ENCODE measurements at regions not wholly inside any gene's neighbourhood (a gene's known extent, or its start where the extent isn't known, plus 50 kb on each side); places are given as distances from the start of the nearest gene placed in this dataset.

GRCh38 chr18:1891641-1892040 lies 679.7 kb downstream of the METTL4 start:
- in situ Hi-C loops (cut with MboI; ENCODE audit: low sequenced_read_pairs) = no loop called here
- DNase-seq (ENCODE audit: low spot score in 2 of 2) = no peak

GRCh38 chr18:1892191-1892590 lies 679.1 kb downstream of the METTL4 start:
- H3K27me3 ChIP-seq (ENCODE audit: low read depth) = no peaks in the 10 kb centered on the region
- in situ Hi-C loops (cut with MboI; ENCODE audit: low sequenced_read_pairs) = no loop called here
- H3K36me3 ChIP-seq (replicated peaks) = no peaks in the 10 kb centered on the region
- H3K9me3 ChIP-seq = no peaks in the 10 kb centered on the region
- H3K4me3 ChIP-seq = no peak overlapping the region
- no peaks in the 10 kb centered on the region for H3K4me1 ChIP-seq
- no peak for DNase-seq (ENCODE audit: low spot score in 2 of 2)

More at GRCh38 chr18:1891641-1892040, 679.7 kb downstream of the METTL4 start:
- Histone ChIP-seq H3K4me3 (no peak overlapping the region), H3K36me3 (replicated peaks) (no peaks in the 10 kb centered on the region), H3K9me3 (no peaks in the 10 kb centered on the region), H3K4me1 (no peaks in the 10 kb centered on the region), H3K27me3 (ENCODE audit: low read depth) (no peaks in the 10 kb centered on the region)

GRCh38 chr18:1895456-1896185 lies 675.7 kb downstream of the METTL4 start:
- in situ Hi-C loops (cut with MboI; ENCODE audit: low sequenced_read_pairs) = no loop called here
- H3K4me1 ChIP-seq = no peaks in the 10 kb centered on the region
- no peak overlapping the region for H3K4me3 ChIP-seq
- no peaks in the 10 kb centered on the region for H3K27me3 ChIP-seq (ENCODE audit: low read depth)
- no peaks in the 10 kb centered on the region for H3K9me3 ChIP-seq
- H3K36me3 ChIP-seq (replicated peaks) = no peaks in the 10 kb centered on the region
- DNase-seq (ENCODE audit: low spot score in 2 of 2) = no peak

GRCh38 chr18:1906421-1906820 lies 664.9 kb downstream of the METTL4 start:
- H3K4me1 ChIP-seq = no peaks in the 10 kb centered on the region
- H3K4me3 ChIP-seq = no peak overlapping the region
- no peaks in the 10 kb centered on the region for H3K9me3 ChIP-seq
- no peaks in the 10 kb centered on the region for H3K36me3 ChIP-seq (replicated peaks)
- H3K27me3 ChIP-seq (ENCODE audit: low read depth) = no peaks in the 10 kb centered on the region
- in situ Hi-C loops (cut with MboI; ENCODE audit: low sequenced_read_pairs) = no loop called here
- no peak for DNase-seq (ENCODE audit: low spot score in 2 of 2)

GRCh38 chr18:1907470-1908206 lies 663.7 kb downstream of the METTL4 start:
- no peak for DNase-seq (ENCODE audit: low spot score in 2 of 2)
- Histone ChIP-seq H3K36me3 (replicated peaks) (no peaks in the 10 kb centered on the region), H3K4me3 (no peak overlapping the region), H3K4me1 (no peaks in the 10 kb centered on the region), H3K9me3 (no peaks in the 10 kb centered on the region), H3K27me3 (ENCODE audit: low read depth) (no peaks in the 10 kb centered on the region)
- in situ Hi-C loops (cut with MboI; ENCODE audit: low sequenced_read_pairs) = no loop called here

GRCh38 chr18:1914489-1914888 lies 656.8 kb downstream of the METTL4 start:
- peak in 1 of 2 experiments; percentile 40 for DNase-seq (ENCODE audit: low spot score in 2 of 2)
- Histone ChIP-seq H3K9me3 (peaks cover 7% of the 10 kb centered on the region), H3K27me3 (ENCODE audit: low read depth) (no peaks in the 10 kb centered on the region), H3K36me3 (replicated peaks) (no peaks in the 10 kb centered on the region), H3K4me3 (no peak overlapping the region), H3K4me1 (peaks cover 3% of the 10 kb centered on the region; the same call in 1 of the 2 replicates)
- in situ Hi-C loops (cut with MboI; ENCODE audit: low sequenced_read_pairs) = no loop called here

- Histone ChIP-seq H3K4me3 (no peak overlapping the region), H3K27me3 (ENCODE audit: low read depth) (no peaks in the 10 kb centered on the region), H3K9me3 (peaks cover 7% of the 10 kb centered on the region), H3K4me1 (peaks cover 3% of the 10 kb centered on the region; the same call in 1 of the 2 replicates), H3K36me3 (replicated peaks) (no peaks in the 10 kb centered on the region)
- no peak for DNase-seq (ENCODE audit: low spot score in 2 of 2)
- in situ Hi-C loops (cut with MboI; ENCODE audit: low sequenced_read_pairs) = no loop called here
These were observed 654.3 kb downstream of the METTL4 start for GRCh38 chr18:1916869-1917523.

- peaks cover 7% of the 10 kb centered on the region for H3K9me3 ChIP-seq
- H3K4me3 ChIP-seq = no peak overlapping the region
- in situ Hi-C loops (cut with MboI; ENCODE audit: low sequenced_read_pairs) = no loop called here
- no peaks in the 10 kb centered on the region for H3K27me3 ChIP-seq (ENCODE audit: low read depth)
- H3K4me1 ChIP-seq = peaks cover 3% of the 10 kb centered on the region; the same call in 1 of the 2 replicates
- DNase-seq (ENCODE audit: low spot score in 2 of 2) = no peak
- no peaks in the 10 kb centered on the region for H3K36me3 ChIP-seq (replicated peaks)
These were observed 653.7 kb downstream of the METTL4 start for GRCh38 chr18:1917569-1917968.

GRCh38 chr18:1922066-1922465 lies 649.2 kb downstream of the METTL4 start:
- Histone ChIP-seq H3K9me3 (no peaks in the 10 kb centered on the region; the same call in 1 of the 2 replicates), H3K4me3 (no peak overlapping the region), H3K27me3 (ENCODE audit: low read depth) (no peaks in the 10 kb centered on the region), H3K4me1 (peaks cover 3% of the 10 kb centered on the region; the same call in 1 of the 2 replicates), H3K36me3 (replicated peaks) (no peaks in the 10 kb centered on the region)
- DNase-seq (ENCODE audit: low spot score in 2 of 2) = no peak
- in situ Hi-C loops (cut with MboI; ENCODE audit: low sequenced_read_pairs) = no loop called here

- Histone ChIP-seq H3K27me3 (ENCODE audit: low read depth) (no peaks in the 10 kb centered on the region), H3K9me3 (no peaks in the 10 kb centered on the region), H3K4me1 (peaks cover 39% of the 10 kb centered on the region), H3K36me3 (replicated peaks) (no peaks in the 10 kb centered on the region; the same call in 1 of the 2 replicates), H3K4me3 (no peak overlapping the region)
- DNase-seq (ENCODE audit: low spot score in 2 of 2) = no peak
- in situ Hi-C loops (cut with MboI; ENCODE audit: low sequenced_read_pairs) = no loop called here
These were observed 642.6 kb downstream of the METTL4 start for GRCh38 chr18:1928711-1929110.

- Histone ChIP-seq H3K4me1 (peaks cover 39% of the 10 kb centered on the region), H3K4me3 (no peak overlapping the region), H3K27me3 (ENCODE audit: low read depth) (no peaks in the 10 kb centered on the region), H3K9me3 (no peaks in the 10 kb centered on the region), H3K36me3 (replicated peaks) (no peaks in the 10 kb centered on the region; the same call in 1 of the 2 replicates)
- in situ Hi-C loops (cut with MboI; ENCODE audit: low sequenced_read_pairs) = no loop called here
- DNase-seq (ENCODE audit: low spot score in 2 of 2) = peak in 1 of 2 experiments; percentile 34
These were observed 641.6 kb downstream of the METTL4 start for GRCh38 chr18:1929720-1930119.

GRCh38 chr18:1930291-1931270 lies 640.7 kb downstream of the METTL4 start:
- Histone ChIP-seq H3K4me3 (no peak overlapping the region), H3K4me1 (peaks cover 39% of the 10 kb centered on the region), H3K9me3 (no peaks in the 10 kb centered on the region), H3K36me3 (replicated peaks) (no peaks in the 10 kb centered on the region; the same call in 1 of the 2 replicates), H3K27me3 (ENCODE audit: low read depth) (no peaks in the 10 kb centered on the region)
- in situ Hi-C loops (cut with MboI; ENCODE audit: low sequenced_read_pairs) = no loop called here
- peak; percentile 69 to 98 for DNase-seq (ENCODE audit: low spot score in 2 of 2)

- Histone ChIP-seq H3K4me3 (no peak overlapping the region), H3K36me3 (replicated peaks) (no peaks in the 10 kb centered on the region), H3K4me1 (no peaks in the 10 kb centered on the region), H3K9me3 (peaks cover 3% of the 10 kb centered on the region), H3K27me3 (ENCODE audit: low read depth) (no peaks in the 10 kb centered on the region)
- in situ Hi-C loops (cut with MboI; ENCODE audit: low sequenced_read_pairs) = no loop called here
- no peak for DNase-seq (ENCODE audit: low spot score in 2 of 2)
These were observed 618.8 kb downstream of the METTL4 start for GRCh38 chr18:1952486-1952885.

All from HAP-1 (cell line).